ENCODE measurements at regions not wholly inside any gene's neighbourhood (a gene's known extent, or its start where the extent isn't known, plus 50 kb on each side); places are given as distances from the start of the nearest gene placed in this dataset.

DNA sequence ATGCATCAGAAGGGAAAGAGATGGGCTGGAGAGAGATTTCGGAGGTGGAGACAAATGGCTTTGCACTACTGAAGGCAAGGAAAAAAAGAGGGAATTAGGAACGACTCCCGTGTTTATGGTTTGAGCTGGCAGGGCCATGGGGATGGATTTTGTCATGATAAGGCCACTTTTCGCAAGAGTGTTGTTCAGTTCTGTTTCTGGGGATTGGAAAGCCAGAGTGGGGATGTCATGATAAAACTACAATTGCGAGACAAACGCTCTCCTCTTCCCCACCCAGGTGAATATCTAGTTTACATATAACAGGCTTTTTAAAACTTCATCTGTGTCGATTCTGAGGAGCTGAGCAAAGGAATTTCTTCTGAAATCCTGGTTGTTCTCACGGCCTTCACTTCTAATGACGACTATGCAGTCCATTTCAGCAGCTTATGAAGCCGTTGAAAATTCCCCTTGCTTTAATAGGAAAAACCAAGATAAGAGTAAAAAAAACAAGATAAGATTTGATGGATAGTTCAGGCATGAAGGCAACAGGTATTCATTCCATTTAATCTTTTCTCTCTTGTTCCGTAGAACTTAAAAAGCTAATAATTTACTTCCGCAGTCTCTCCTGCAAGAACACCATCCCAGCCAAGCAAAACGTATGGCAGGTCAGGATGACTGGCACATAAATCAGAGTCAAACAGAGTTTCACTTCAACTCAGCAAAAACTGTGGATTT, 245.6 kb upstream of the PITRM1 start:
- no peak for TF ChIP-seq RARB (CRISPR knock-in tag; IDR thresholded peaks at IDR 0.05)
- TF ChIP-seq CSDC2 (CRISPR knock-in tag; IDR thresholded peaks at IDR 0.05), result no peak
- TF ChIP-seq ZFP3 (CRISPR knock-in tag; IDR thresholded peaks at IDR 0.05), result no peak
- no peak for TF ChIP-seq ZNF8 (CRISPR knock-in tag; IDR thresholded peaks at IDR 0.05)
